Neural progenitor cell (in vitro differentiated cells): ENCODE measurements at regions not wholly inside any gene's neighbourhood (a gene's known extent, or its start where the extent isn't known, plus 50 kb on each side); places are given as distances from the start of the nearest gene placed in this dataset.

ENCODE experiments used
- DNase-seq: peaks from one replicate; pipeline ENCODE4 v3.0.0-alpha.2; 2016; ENCODE audit warnings: low spot score
- H2AFZ ChIP-seq: fragments of 200-600 bp; sonication (generic); replicated peaks from 2 replicates; pipeline ENCODE4 v1.6.1; 2016; ENCODE audit warnings: antibody characterized with exemption
- H3F3A ChIP-seq: fragments of 200-600 bp; sonication (generic); 2 replicates; pipeline ENCODE4 v1.6.1; 2016; ENCODE audit warnings: antibody characterized with exemption, low read depth
- H3K27ac ChIP-seq: fragments of 200-600 bp; sonication (generic); 2 replicates; pipeline ENCODE4 v1.5.1; 2016; ENCODE audit warnings: mild to moderate bottlenecking
- H3K27me3 ChIP-seq: fragments of 200-600 bp; sonication (generic); 2 replicates; pipeline ENCODE4 v1.6.1; 2016; ENCODE audit warnings: mild to moderate bottlenecking, moderate library complexity
- H3K36me3 ChIP-seq: fragments of 200-600 bp; sonication (generic); 2 replicates; pipeline ENCODE4 v1.5.1; 2016
- H3K4me1 ChIP-seq: fragments of 200-600 bp; sonication (generic); 2 replicates; pipeline ENCODE4 v1.6.1; 2016; ENCODE audit warnings: mixed run types
- H3K4me2 ChIP-seq: fragments of 200-600 bp; sonication (generic); 2 replicates; pipeline ENCODE4 v1.6.1; 2016
- H3K4me3 ChIP-seq: fragments of 200-600 bp; sonication (generic); 2 replicates; pipeline ENCODE4 v1.5.1; 2016
- H3K79me2 ChIP-seq: fragments of 200-600 bp; sonication (generic); 2 replicates; pipeline ENCODE4 v1.6.1; 2016; ENCODE audit warnings: low read depth
- H3K9ac ChIP-seq: fragments of 200-600 bp; sonication (generic); 2 replicates; pipeline ENCODE4 v1.6.1; 2016
- H3K9me3 ChIP-seq: fragments of 200-600 bp; sonication (generic); 2 replicates; pipeline ENCODE4 v1.5.1; 2016; ENCODE audit warnings: low read depth
- H4K20me1 ChIP-seq: fragments of 200-600 bp; sonication (generic); 2 replicates; pipeline ENCODE4 v1.6.1; 2016; ENCODE audit warnings: low read depth
- H3K27ac Mint-ChIP-seq: 3 replicates; pipeline ENCODE4 v1.8.0; 2021; ENCODE audit warnings: mixed read lengths
- H3K27me3 Mint-ChIP-seq: 2 replicates; pipeline ENCODE4 v1.8.0; 2022; ENCODE audit warnings: low read depth, mild to moderate bottlenecking, inconsistent platforms, moderate library complexity, mixed read lengths; ENCODE audit not compliant: insufficient read depth
- H3K36me3 Mint-ChIP-seq: 3 replicates; pipeline ENCODE4 v1.8.0; 2021; ENCODE audit warnings: mixed read lengths
- H3K4me1 Mint-ChIP-seq: 3 replicates; pipeline ENCODE4 v1.8.0; 2021; ENCODE audit warnings: mixed read lengths
- H3K4me3 Mint-ChIP-seq: 3 replicates; pipeline ENCODE4 v1.8.0; 2021; ENCODE audit warnings: mild to moderate bottlenecking, moderate library complexity, mixed read lengths
- H3K9me3 Mint-ChIP-seq: 3 replicates; pipeline ENCODE4 v1.8.0; 2020; ENCODE audit warnings: mixed read lengths
- CTCF ChIP-seq: fragments of 200-600 bp; sonication (generic); IDR thresholded peaks from 2 replicates; pipeline ENCODE4 v1.5.1; 2017; ENCODE audit warnings: antibody characterized with exemption, mild to moderate bottlenecking
- EZH2 ChIP-seq: fragments of 200-600 bp; sonication (generic); IDR thresholded peaks from 2 replicates; pipeline ENCODE4 v1.6.1; 2017; ENCODE audit warnings: antibody characterized with exemption, mild to moderate bottlenecking, moderate library complexity
- EZH2phosphoT487 ChIP-seq: fragments of 200-600 bp; sonication (generic); IDR thresholded peaks from 2 replicates; pipeline ENCODE4 v1.6.1; 2017; ENCODE audit warnings: antibody characterized with exemption

- no peaks in the 10 kb centered on the region for H3K79me2 ChIP-seq
- H3K9me3 Mint-ChIP-seq, result peaks cover 2% of the 10 kb centered on the region
- no peak overlapping the region for H3K9ac ChIP-seq
- DNase-seq, result no peak
- H3K4me1 ChIP-seq, result no peaks in the 10 kb centered on the region
- TF ChIP-seq EZH2phosphoT487, result no peak
- no peak overlapping the region for H3K27ac Mint-ChIP-seq
- H3K9me3 ChIP-seq, result no peaks in the 10 kb centered on the region
- no peak overlapping the region for H3K4me3 ChIP-seq
- no peak overlapping the region for H3K27ac ChIP-seq
- H3K36me3 ChIP-seq, result no peaks in the 10 kb centered on the region
- H3F3A ChIP-seq, result no peaks in the 10 kb centered on the region
- H3K27me3 ChIP-seq, result no peaks in the 10 kb centered on the region
- H3K27me3 Mint-ChIP-seq, result peaks cover 3% of the 10 kb centered on the region
- H3K4me1 Mint-ChIP-seq, result no peaks in the 10 kb centered on the region
- no peak overlapping the region for H3K4me2 ChIP-seq
- H3K36me3 Mint-ChIP-seq, result no peaks in the 10 kb centered on the region
- H3K4me3 Mint-ChIP-seq, result no peak overlapping the region
- no peaks in the 10 kb centered on the region for H4K20me1 ChIP-seq
- H2AFZ ChIP-seq, result no peak overlapping the region
Observed at GRCh38 chr19:32053376-32053775, 292.0 kb upstream of the ZNF507 start.

GRCh38 chr19:32053861-32054260, 291.5 kb upstream of the ZNF507 start:
- no peaks in the 10 kb centered on the region for H3K9me3 ChIP-seq
- DNase-seq, result no peak
- no peak for TF ChIP-seq EZH2phosphoT487
- no peak for TF ChIP-seq EZH2
- TF ChIP-seq CTCF, result no peak
- H2AFZ ChIP-seq, result no peak overlapping the region
- Mint-ChIP-seq H3K9me3 (peaks cover 2% of the 10 kb centered on the region), H3K27ac (no peak overlapping the region), H3K4me1 (no peaks in the 10 kb centered on the region), H3K36me3 (no peaks in the 10 kb centered on the region), H3K27me3 (peaks cover 3% of the 10 kb centered on the region), H3K4me3 (no peak overlapping the region)
- H3K27ac ChIP-seq, result no peak overlapping the region
- no peak overlapping the region for H3K4me3 ChIP-seq
- no peaks in the 10 kb centered on the region for H3K27me3 ChIP-seq
- no peak overlapping the region for H3K4me2 ChIP-seq
- no peaks in the 10 kb centered on the region for H3K79me2 ChIP-seq
- H3K36me3 ChIP-seq, result no peaks in the 10 kb centered on the region
- no peaks in the 10 kb centered on the region for H4K20me1 ChIP-seq
- no peak overlapping the region for H3K9ac ChIP-seq
- H3K4me1 ChIP-seq, result no peaks in the 10 kb centered on the region
- H3F3A ChIP-seq, result no peaks in the 10 kb centered on the region

GRCh38 chr19:32058131-32058530, 287.3 kb upstream of the ZNF507 start:
- H3K36me3 ChIP-seq, result no peaks in the 10 kb centered on the region
- no peak overlapping the region for H3K4me3 ChIP-seq
- no peaks in the 10 kb centered on the region for H3K9me3 Mint-ChIP-seq
- H3K27me3 Mint-ChIP-seq, result peaks cover 3% of the 10 kb centered on the region
- no peaks in the 10 kb centered on the region for H3K4me1 ChIP-seq
- TF ChIP-seq EZH2 (no peak), EZH2phosphoT487 (no peak), CTCF (no peak)
- H3F3A ChIP-seq, result no peaks in the 10 kb centered on the region
- no peaks in the 10 kb centered on the region for H3K9me3 ChIP-seq
- H3K4me3 Mint-ChIP-seq, result no peak overlapping the region
- H3K9ac ChIP-seq, result no peak overlapping the region
- no peaks in the 10 kb centered on the region for H3K27me3 ChIP-seq
- no peaks in the 10 kb centered on the region for H3K79me2 ChIP-seq
- no peaks in the 10 kb centered on the region for H3K36me3 Mint-ChIP-seq
- no peak overlapping the region for H2AFZ ChIP-seq
- no peaks in the 10 kb centered on the region for H4K20me1 ChIP-seq
- no peak for DNase-seq
- H3K27ac Mint-ChIP-seq, result no peak overlapping the region
- no peak overlapping the region for H3K4me2 ChIP-seq
- no peaks in the 10 kb centered on the region for H3K4me1 Mint-ChIP-seq
- H3K27ac ChIP-seq, result no peak overlapping the region

GRCh38 chr19:32061315-32061714, 284.1 kb upstream of the ZNF507 start:
- Mint-ChIP-seq H3K27me3 (peaks cover 4% of the 10 kb centered on the region), H3K36me3 (no peaks in the 10 kb centered on the region), H3K9me3 (no peaks in the 10 kb centered on the region), H3K4me3 (no peak overlapping the region), H3K4me1 (no peaks in the 10 kb centered on the region), H3K27ac (no peak overlapping the region)
- no peak overlapping the region for H3K27ac ChIP-seq
- TF ChIP-seq EZH2 (no peak), CTCF (no peak), EZH2phosphoT487 (no peak)
- no peak overlapping the region for H3K4me2 ChIP-seq
- no peaks in the 10 kb centered on the region for H3K36me3 ChIP-seq
- H3K27me3 ChIP-seq, result no peaks in the 10 kb centered on the region
- DNase-seq, result no peak
- H4K20me1 ChIP-seq, result no peaks in the 10 kb centered on the region
- no peak overlapping the region for H3K4me3 ChIP-seq
- no peaks in the 10 kb centered on the region for H3K9me3 ChIP-seq
- H3K79me2 ChIP-seq, result no peaks in the 10 kb centered on the region
- no peaks in the 10 kb centered on the region for H3F3A ChIP-seq
- no peak overlapping the region for H3K9ac ChIP-seq
- H3K4me1 ChIP-seq, result no peaks in the 10 kb centered on the region
- H2AFZ ChIP-seq, result no peak overlapping the region
